DND-41 (cell line): ENCODE measurements at regions not wholly inside any gene's neighbourhood (a gene's known extent, or its start where the extent isn't known, plus 50 kb on each side); places are given as distances from the start of the nearest gene placed in this dataset.

Experiments
- EZH2 ChIP-seq: IDR thresholded peaks from 3 replicates; pipeline ENCODE4 v1.6.1; 2012; ENCODE audit warnings: borderline replicate concordance, low read depth, mild to moderate bottlenecking, moderate library complexity, low read length, inconsistent platforms; ENCODE audit not compliant: severe bottlenecking
- TF ChIP-seq, protein P1 (sequence below): IDR thresholded peaks from 2 replicates; pipeline ENCODE4 v1.5.1; 2012; ENCODE audit warnings: borderline replicate concordance, low read length, moderate library complexity, mild to moderate bottlenecking; ENCODE audit not compliant: poor library complexity, severe bottlenecking; ENCODE audit errors: extremely low read depth

- TF ChIP-seq, protein P1, sequence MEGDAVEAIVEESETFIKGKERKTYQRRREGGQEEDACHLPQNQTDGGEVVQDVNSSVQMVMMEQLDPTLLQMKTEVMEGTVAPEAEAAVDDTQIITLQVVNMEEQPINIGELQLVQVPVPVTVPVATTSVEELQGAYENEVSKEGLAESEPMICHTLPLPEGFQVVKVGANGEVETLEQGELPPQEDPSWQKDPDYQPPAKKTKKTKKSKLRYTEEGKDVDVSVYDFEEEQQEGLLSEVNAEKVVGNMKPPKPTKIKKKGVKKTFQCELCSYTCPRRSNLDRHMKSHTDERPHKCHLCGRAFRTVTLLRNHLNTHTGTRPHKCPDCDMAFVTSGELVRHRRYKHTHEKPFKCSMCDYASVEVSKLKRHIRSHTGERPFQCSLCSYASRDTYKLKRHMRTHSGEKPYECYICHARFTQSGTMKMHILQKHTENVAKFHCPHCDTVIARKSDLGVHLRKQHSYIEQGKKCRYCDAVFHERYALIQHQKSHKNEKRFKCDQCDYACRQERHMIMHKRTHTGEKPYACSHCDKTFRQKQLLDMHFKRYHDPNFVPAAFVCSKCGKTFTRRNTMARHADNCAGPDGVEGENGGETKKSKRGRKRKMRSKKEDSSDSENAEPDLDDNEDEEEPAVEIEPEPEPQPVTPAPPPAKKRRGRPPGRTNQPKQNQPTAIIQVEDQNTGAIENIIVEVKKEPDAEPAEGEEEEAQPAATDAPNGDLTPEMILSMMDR = no peak
- TF ChIP-seq EZH2 = no peak
Observed at GRCh38 chr10:76642358-76642757, 995.2 kb downstream of the KCNMA1 start.
